ENCODE measurements at regions not wholly inside any gene's neighbourhood (a gene's known extent, or its start where the extent isn't known, plus 50 kb on each side); places are given as distances from the start of the nearest gene placed in this dataset.

GRCh38 chr16:86046026-86046425 lies 147.1 kb downstream of the IRF8 start:
- no peak overlapping the region for H3K27ac ChIP-seq (ENCODE audit: control insufficient read depth, insufficient read depth, low read length)
- no peaks in the 10 kb centered on the region for H3K79me2 ChIP-seq (ENCODE audit: control insufficient read depth, insufficient read depth, low read length)
- no peak overlapping the region for H2AFZ ChIP-seq (ENCODE audit: control insufficient read depth, low read length)
- H3K9me3 ChIP-seq (ENCODE audit: control insufficient read depth, low read depth, low read length): no peaks in the 10 kb centered on the region
- FAIRE-seq (no peak), DNase-seq (ENCODE audit: low read depth, low spot score) (no peak)
- no peaks in the 10 kb centered on the region for H3K4me1 ChIP-seq (ENCODE audit: control insufficient read depth, extremely low read depth, insufficient read depth, low read length)
- no peaks in the 10 kb centered on the region for H4K20me1 ChIP-seq (ENCODE audit: control insufficient read depth, extremely low read depth, insufficient read depth, low read length)
- TF ChIP-seq EZH2 (IDR thresholded peaks at IDR 0.05; ENCODE audit: low read length) (no peak), CTCF (optimal IDR thresholded peaks at IDR 0.05 in 1 of 3, IDR thresholded peaks at IDR 0.05 in 1 of 3, conservative IDR thresholded peaks at IDR 0.05 in 1 of 3; ENCODE audit: extremely low read depth in 1 of 3, insufficient read depth in 2 of 3, low read length in 3 of 3) (no peak)
- dilution Hi-C loops (cut with MboI; ENCODE audit: extremely low pct_ligation_motif_present, low sequenced_read_pairs): no loop called here
- no peak overlapping the region for H3K4me3 ChIP-seq (ENCODE audit: control insufficient read depth in 2 of 3, extremely low read depth in 1 of 3, insufficient read depth in 2 of 3, low read depth in 1 of 3, low read length in 3 of 3)
- peaks cover 15% of the 10 kb centered on the region for H3K27me3 ChIP-seq (ENCODE audit: control insufficient read depth, extremely low read depth, insufficient read depth, low read length)
- H3K36me3 ChIP-seq (ENCODE audit: control insufficient read depth in 2 of 2, extremely low read depth in 1 of 2, insufficient read depth in 2 of 2, low read length in 2 of 2): no peaks in the 10 kb centered on the region
- H3K9ac ChIP-seq (ENCODE audit: control insufficient read depth, extremely low read depth, insufficient read depth, low read length): no peak overlapping the region
- no peaks in the 10 kb centered on the region for H3K9me1 ChIP-seq (ENCODE audit: control insufficient read depth, extremely low read depth, insufficient read depth, low read length)
- no peak overlapping the region for H3K4me2 ChIP-seq (ENCODE audit: control insufficient read depth, extremely low read depth, insufficient read depth, low read depth, low read length)

- TF ChIP-seq EZH2 (IDR thresholded peaks at IDR 0.05; ENCODE audit: low read length): no peak
- no peak for TF ChIP-seq CTCF (optimal IDR thresholded peaks at IDR 0.05 in 1 of 3, IDR thresholded peaks at IDR 0.05 in 1 of 3, conservative IDR thresholded peaks at IDR 0.05 in 1 of 3; ENCODE audit: extremely low read depth in 1 of 3, insufficient read depth in 2 of 3, low read length in 3 of 3)
- Histone ChIP-seq H3K9ac (ENCODE audit: control insufficient read depth, extremely low read depth, insufficient read depth, low read length) (no peak overlapping the region), H3K27me3 (ENCODE audit: control insufficient read depth, extremely low read depth, insufficient read depth, low read length) (peaks cover 21% of the 10 kb centered on the region), H4K20me1 (ENCODE audit: control insufficient read depth, extremely low read depth, insufficient read depth, low read length) (no peaks in the 10 kb centered on the region), H3K4me1 (ENCODE audit: control insufficient read depth, extremely low read depth, insufficient read depth, low read length) (no peaks in the 10 kb centered on the region), H3K4me2 (ENCODE audit: control insufficient read depth, extremely low read depth, insufficient read depth, low read depth, low read length) (no peak overlapping the region), H2AFZ (ENCODE audit: control insufficient read depth, low read length) (no peak overlapping the region), H3K36me3 (ENCODE audit: control insufficient read depth in 2 of 2, extremely low read depth in 1 of 2, insufficient read depth in 2 of 2, low read length in 2 of 2) (no peaks in the 10 kb centered on the region), H3K27ac (ENCODE audit: control insufficient read depth, insufficient read depth, low read length) (no peak overlapping the region), H3K9me3 (ENCODE audit: control insufficient read depth, low read depth, low read length) (no peaks in the 10 kb centered on the region), H3K4me3 (ENCODE audit: control insufficient read depth in 2 of 3, extremely low read depth in 1 of 3, insufficient read depth in 2 of 3, low read depth in 1 of 3, low read length in 3 of 3) (no peak overlapping the region), H3K79me2 (ENCODE audit: control insufficient read depth, insufficient read depth, low read length) (no peaks in the 10 kb centered on the region), H3K9me1 (ENCODE audit: control insufficient read depth, extremely low read depth, insufficient read depth, low read length) (no peaks in the 10 kb centered on the region)
- FAIRE-seq (no peak), DNase-seq (ENCODE audit: low read depth, low spot score) (no peak)
- dilution Hi-C loops (cut with MboI; ENCODE audit: extremely low pct_ligation_motif_present, low sequenced_read_pairs): no loop called here
Measured at GRCh38 chr16:86046667-86047270, 147.8 kb downstream of the IRF8 start.

All from keratinocyte (primary cell).